HEK293 (cell line): ENCODE measurements at regions not wholly inside any gene's neighbourhood (a gene's known extent, or its start where the extent isn't known, plus 50 kb on each side); places are given as distances from the start of the nearest gene placed in this dataset.

ENCODE experiments used
- CTCF ChIA-PET: fragments of 350-600 bp; formaldehyde crosslinking; extraction: SDS; loops from one replicate; lab custom pipeline; 2021; ENCODE audit warnings: antibody characterized with exemption; lab: Yijun Ruan, JAX
- POLR2A ChIA-PET: fragments of 300-600 bp; formaldehyde crosslinking; extraction: SDS; loops from one replicate; lab custom pipeline; 2020; ENCODE audit warnings: antibody characterized with exemption, inconsistent platforms; lab: Yijun Ruan, JAX
- H3K27ac ChIP-seq: fragments of 200-500 bp; sonication (Bioruptor generic); 2 replicates; pipeline ENCODE4 v1.5.1; 2014; ENCODE audit warnings: low read depth, low read length, control low read depth, inconsistent platforms; ENCODE audit errors: extremely low read depth
- H3K36me3 ChIP-seq, 2 experiments: fragments of 200-500 bp in 1 of 2; sonication (Bioruptor generic) in 1 of 2; 1 replicate in 1 of 2; 2 replicates in 1 of 2; pipeline ENCODE4 v1.5.1; 2014 to 2017; ENCODE audit warnings: inconsistent platforms in 2 of 2, low read length in 2 of 2; ENCODE audit not compliant: control insufficient read depth in 2 of 2, insufficient read depth in 1 of 2
- H3K4me1 ChIP-seq: fragments of 200-500 bp; sonication (Bioruptor generic); 2 replicates; pipeline ENCODE4 v1.5.1; 2014; ENCODE audit warnings: mild to moderate bottlenecking, low read length, inconsistent platforms; ENCODE audit not compliant: control insufficient read depth, insufficient read depth
- H3K4me3 ChIP-seq: 2 replicates; pipeline ENCODE4 v1.5.1; 2011; ENCODE audit warnings: low read depth, mild to moderate bottlenecking, control low read depth, low read length, moderate library complexity
- H3K9me3 ChIP-seq: fragments of 200-500 bp; sonication (Bioruptor generic); 2 replicates; pipeline ENCODE4 v1.5.1; 2014; ENCODE audit warnings: low read depth, low read length, inconsistent platforms; ENCODE audit not compliant: control insufficient read depth, insufficient read depth
- HIC1 ChIP-seq: fragments of 450-650 bp; formaldehyde crosslinking; IDR thresholded peaks from 2 replicates; pipeline ENCODE4 v1.5.1; 2016; ENCODE audit warnings: missing biosample characterization, missing genetic modification characterization
- INSM2 ChIP-seq: fragments of 450-650 bp; formaldehyde crosslinking; IDR thresholded peaks from 2 replicates; pipeline ENCODE4 v1.5.1; 2016; ENCODE audit warnings: missing biosample characterization, missing genetic modification characterization
- MZF1 ChIP-seq: fragments of 450-650 bp; formaldehyde crosslinking; IDR thresholded peaks from 2 replicates; pipeline ENCODE4 v1.5.1; 2017; ENCODE audit warnings: missing biosample characterization, missing genetic modification characterization, borderline replicate concordance
- OVOL3 ChIP-seq: fragments of 450-650 bp; formaldehyde crosslinking; IDR thresholded peaks from 2 replicates; pipeline ENCODE4 v1.5.1; 2016; ENCODE audit warnings: missing biosample characterization, missing genetic modification characterization
- PRDM6 ChIP-seq: fragments of 450-650 bp; formaldehyde crosslinking; IDR thresholded peaks from 2 replicates; pipeline ENCODE4 v1.5.1; 2017; ENCODE audit warnings: missing biosample characterization, missing genetic modification characterization
- RBAK ChIP-seq: fragments of 450-650 bp; formaldehyde crosslinking; IDR thresholded peaks from 2 replicates; pipeline ENCODE4 v1.5.1; 2016; ENCODE audit warnings: missing biosample characterization, missing genetic modification characterization
- SETDB1 ChIP-seq: IDR thresholded peaks from one replicate; pipeline ENCODE4 v1.6.1; 2017; ENCODE audit warnings: mild to moderate bottlenecking, low read length, moderate library complexity, mixed read lengths; ENCODE audit not compliant: insufficient read length
- TRIM28 ChIP-seq: IDR thresholded peaks from 2 replicates; pipeline ENCODE4 v1.6.1; 2011; ENCODE audit warnings: low read length, control low read depth, borderline replicate concordance
- ZBTB1 ChIP-seq: fragments of 450-650 bp; formaldehyde crosslinking; IDR thresholded peaks from 2 replicates; pipeline ENCODE4 v1.5.1; 2016; ENCODE audit warnings: missing biosample characterization, missing genetic modification characterization
- ZEB2 ChIP-seq: fragments of 450-650 bp; formaldehyde crosslinking; IDR thresholded peaks from 2 replicates; pipeline ENCODE4 v1.5.1; 2016; ENCODE audit warnings: missing biosample characterization, missing genetic modification characterization
- ZNF133 ChIP-seq: fragments of 450-650 bp; formaldehyde crosslinking; IDR thresholded peaks from 2 replicates; pipeline ENCODE4 v1.5.1; 2016; ENCODE audit warnings: missing biosample characterization, missing genetic modification characterization
- ZNF140 ChIP-seq: fragments of 450-650 bp; formaldehyde crosslinking; IDR thresholded peaks from 2 replicates; pipeline ENCODE4 v1.5.1; 2016; ENCODE audit warnings: missing biosample characterization, missing genetic modification characterization
- ZNF155 ChIP-seq: fragments of 450-650 bp; formaldehyde crosslinking; IDR thresholded peaks from 2 replicates; pipeline ENCODE4 v1.5.1; 2016; ENCODE audit warnings: missing biosample characterization, missing genetic modification characterization
- ZNF239 ChIP-seq: fragments of 450-650 bp; formaldehyde crosslinking; IDR thresholded peaks from 2 replicates; pipeline ENCODE4 v1.5.1; 2016; ENCODE audit warnings: missing biosample characterization, missing genetic modification characterization
- ZNF26 ChIP-seq: fragments of 450-650 bp; formaldehyde crosslinking; IDR thresholded peaks from 2 replicates; pipeline ENCODE4 v1.5.1; 2016; ENCODE audit warnings: missing biosample characterization, missing genetic modification characterization
- ZNF350 ChIP-seq: fragments of 450-650 bp; formaldehyde crosslinking; IDR thresholded peaks from 2 replicates; pipeline ENCODE4 v1.5.0; 2017; ENCODE audit warnings: missing biosample characterization, mild to moderate bottlenecking, missing genetic modification characterization
- ZNF394 ChIP-seq: fragments of 450-650 bp; formaldehyde crosslinking; IDR thresholded peaks from 2 replicates; pipeline ENCODE4 v1.5.1; 2016; ENCODE audit warnings: missing biosample characterization, missing genetic modification characterization, mild to moderate bottlenecking, moderate library complexity, borderline replicate concordance
- ZNF48 ChIP-seq: fragments of 450-650 bp; formaldehyde crosslinking; IDR thresholded peaks from 2 replicates; pipeline ENCODE4 v1.5.1; 2016; ENCODE audit warnings: missing biosample characterization, missing genetic modification characterization
- ZNF510 ChIP-seq: fragments of 450-650 bp; formaldehyde crosslinking; IDR thresholded peaks from 2 replicates; pipeline ENCODE4 v1.5.1; 2018; ENCODE audit warnings: mild to moderate bottlenecking, missing genetic modification characterization, missing biosample characterization; ENCODE audit not compliant: insufficient replicate concordance
- ZNF530 ChIP-seq: fragments of 450-650 bp; formaldehyde crosslinking; IDR thresholded peaks from 2 replicates; pipeline ENCODE4 v1.5.1; 2016; ENCODE audit warnings: low read depth, missing biosample characterization, missing genetic modification characterization
- ZNF549 ChIP-seq: fragments of 450-650 bp; IDR thresholded peaks from 2 replicates; pipeline ENCODE4 v1.5.1; 2018; ENCODE audit warnings: missing biosample characterization, missing genetic modification characterization, mild to moderate bottlenecking, inconsistent platforms, moderate library complexity
- ZNF555 ChIP-seq: fragments of 450-650 bp; formaldehyde crosslinking; conservative IDR thresholded peaks from 2 replicates; pipeline ENCODE4 v1.5.1; 2017; ENCODE audit warnings: missing biosample characterization, mild to moderate bottlenecking, missing genetic modification characterization, inconsistent platforms
- ZNF585B ChIP-seq: fragments of 450-650 bp; formaldehyde crosslinking; IDR thresholded peaks from 2 replicates; pipeline ENCODE4 v1.5.1; 2016; ENCODE audit warnings: missing biosample characterization, missing genetic modification characterization
- ZNF621 ChIP-seq: fragments of 450-650 bp; formaldehyde crosslinking; IDR thresholded peaks from 2 replicates; pipeline ENCODE4 v1.5.1; 2017; ENCODE audit warnings: missing biosample characterization, missing genetic modification characterization
- ZNF623 ChIP-seq: fragments of 450-650 bp; formaldehyde crosslinking; IDR thresholded peaks from 2 replicates; pipeline ENCODE4 v1.5.1; 2016; ENCODE audit warnings: missing biosample characterization, missing genetic modification characterization
- ZNF670 ChIP-seq: fragments of 450-650 bp; formaldehyde crosslinking; IDR thresholded peaks from 2 replicates; pipeline ENCODE4 v1.5.1; 2016; ENCODE audit warnings: missing biosample characterization, missing genetic modification characterization, low read depth
- ZNF707 ChIP-seq: fragments of 450-650 bp; formaldehyde crosslinking; IDR thresholded peaks from 2 replicates; pipeline ENCODE4 v1.5.1; 2016; ENCODE audit warnings: missing biosample characterization, missing genetic modification characterization
- ZXDB ChIP-seq: fragments of 450-650 bp; formaldehyde crosslinking; IDR thresholded peaks from 2 replicates; pipeline ENCODE4 v1.5.1; 2016; ENCODE audit warnings: missing biosample characterization, missing genetic modification characterization

GRCh38 chr4:103361926-103362325 lies 163.8 kb upstream of the CENPE start (continued):
- TF ChIP-seq ZNF510 (no peak), ZNF670 (tag by site-specific recombination) (no peak), ZNF239 (tag by site-specific recombination) (no peak), ZNF707 (tag by site-specific recombination) (no peak), MZF1 (no peak), OVOL3 (tag by site-specific recombination) (no peak), ZNF394 (tag by site-specific recombination) (no peak), INSM2 (tag by site-specific recombination) (no peak), ZNF549 (no peak), ZEB2 (tag by site-specific recombination) (no peak)

GRCh38 chr4:103359900-103360299 lies 161.8 kb upstream of the CENPE start:
- no peaks in the 10 kb centered on the region for H3K4me1 ChIP-seq
- H3K27ac ChIP-seq: no peak overlapping the region
- no peak overlapping the region for H3K4me3 ChIP-seq
- TF ChIP-seq ZNF585B (peak; percentile 73), ZNF48 (tag by site-specific recombination) (no peak), ZNF549 (no peak), ZNF530 (tag by site-specific recombination) (no peak), TRIM28 (peak; percentile 78; the same call in 1 of the 2 replicates), SETDB1 (peak; percentile 39)
- no peaks in the 10 kb centered on the region for H3K36me3 ChIP-seq
- no peaks in the 10 kb centered on the region for H3K9me3 ChIP-seq
- ChIA-PET CTCF (no interaction called here), POLR2A (no interaction called here)

- H3K9me3 ChIP-seq: no peaks in the 10 kb centered on the region
- POLR2A ChIA-PET: no interaction called here
Measured at GRCh38 chr4:103354006-103354405, 155.9 kb upstream of the CENPE start.

GRCh38 chr4:103329642-103330041 lies 131.5 kb upstream of the CENPE start:
- no peaks in the 10 kb centered on the region for H3K4me1 ChIP-seq
- no peak overlapping the region for H3K4me3 ChIP-seq
- H3K9me3 ChIP-seq: no peaks in the 10 kb centered on the region
- POLR2A ChIA-PET: no interaction called here
- H3K27ac ChIP-seq: no peak overlapping the region
- CTCF ChIA-PET: no interaction called here
- H3K36me3 ChIP-seq: no peaks in the 10 kb centered on the region
- no peak for TF ChIP-seq ZNF623 (tag by site-specific recombination)
- TF ChIP-seq HIC1 (tag by site-specific recombination): no peak
- TF ChIP-seq ZNF133 (tag by site-specific recombination): no peak
- no peak for TF ChIP-seq ZNF140 (tag by site-specific recombination)
- TF ChIP-seq ZXDB: no peak
- no peak for TF ChIP-seq ZNF621 (tag by site-specific recombination)
- TF ChIP-seq ZNF26 (tag by site-specific recombination): no peak

More at GRCh38 chr4:103354006-103354405, 155.9 kb upstream of the CENPE start:
- H3K36me3 ChIP-seq: no peaks in the 10 kb centered on the region
- CTCF ChIA-PET: no interaction called here
- H3K27ac ChIP-seq: no peak overlapping the region
- no peaks in the 10 kb centered on the region for H3K4me1 ChIP-seq
- TF ChIP-seq PRDM6 (tag by site-specific recombination) (no peak), RBAK (tag by site-specific recombination) (no peak), ZNF155 (tag by site-specific recombination) (no peak), ZNF350 (no peak), ZNF555 (tag by site-specific recombination) (no peak), ZBTB1 (tag by site-specific recombination) (no peak)
- H3K4me3 ChIP-seq: no peak overlapping the region
